Stimulated activated CD4-positive, alpha-beta T cell treated with anti-CD3 and anti-CD28 coated beads, Interleukin-2, amount 100 ng/mL, for 48 hours (primary cell): ENCODE measurements at regions not wholly inside any gene's neighbourhood (a gene's known extent, or its start where the extent isn't known, plus 50 kb on each side); places are given as distances from the start of the nearest gene placed in this dataset.

Experiments
- DNase-seq, 2 donors: peaks; one replicate each; pipeline ENCODE4 v3.0.0-alpha.2; 2020

GRCh38 chr7:67771846-67772605 is 775.4 kb downstream of the TYW1 start:
- DNase-seq, result no peak

GRCh38 chr7:67773081-67773480 is 776.4 kb downstream of the TYW1 start:
- no peak for DNase-seq

- no peak for DNase-seq
Observed at GRCh38 chr7:67777119-67777518, 780.5 kb downstream of the TYW1 start.

GRCh38 chr7:67781841-67782240 is 785.2 kb downstream of the TYW1 start:
- no peak for DNase-seq

GRCh38 chr7:67786021-67786420 is 789.4 kb downstream of the TYW1 start:
- DNase-seq, result no peak

GRCh38 chr7:67788669-67789068 is 792.0 kb downstream of the TYW1 start:
- no peak for DNase-seq

GRCh38 chr7:67791918-67792317 is 795.3 kb downstream of the TYW1 start:
- DNase-seq, result no peak

GRCh38 chr7:67794544-67794943 is 797.9 kb downstream of the TYW1 start:
- no peak for DNase-seq

- DNase-seq, result no peak
Observed at GRCh38 chr7:67803789-67804188, 807.2 kb downstream of the TYW1 start.

- DNase-seq, result no peak
Observed at GRCh38 chr7:67805921-67806471, 809.4 kb downstream of the TYW1 start.

GRCh38 chr7:67807826-67808225 is 811.2 kb downstream of the TYW1 start:
- DNase-seq, result no peak

- DNase-seq, result no peak
Observed at GRCh38 chr7:67809586-67809985, 813.0 kb downstream of the TYW1 start.

- no peak for DNase-seq
Observed at GRCh38 chr7:67813621-67814292, 817.1 kb downstream of the TYW1 start.

GRCh38 chr7:67817481-67817880 is 820.8 kb downstream of the TYW1 start:
- no peak for DNase-seq

- DNase-seq, result no peak
Observed at GRCh38 chr7:67821116-67821515, 824.5 kb downstream of the TYW1 start.

- DNase-seq, result no peak
Observed at GRCh38 chr7:67823345-67823744, 826.7 kb downstream of the TYW1 start.

- no peak for DNase-seq
Observed at GRCh38 chr7:67825356-67825755, 828.7 kb downstream of the TYW1 start.

GRCh38 chr7:67841896-67842295 is 845.3 kb downstream of the TYW1 start:
- no peak for DNase-seq

GRCh38 chr7:67842571-67842970 is 845.9 kb downstream of the TYW1 start:
- DNase-seq, result no peak

GRCh38 chr7:67843001-67843565 is 846.5 kb downstream of the TYW1 start:
- DNase-seq, result no peak

GRCh38 chr7:67843615-67844014 is 847.0 kb downstream of the TYW1 start:
- DNase-seq, result no peak

GRCh38 chr7:67847092-67847787 is 850.6 kb downstream of the TYW1 start:
- DNase-seq, result no peak
